ENCODE measurements at regions not wholly inside any gene's neighbourhood (a gene's known extent, or its start where the extent isn't known, plus 50 kb on each side); places are given as distances from the start of the nearest gene placed in this dataset.

DNA sequence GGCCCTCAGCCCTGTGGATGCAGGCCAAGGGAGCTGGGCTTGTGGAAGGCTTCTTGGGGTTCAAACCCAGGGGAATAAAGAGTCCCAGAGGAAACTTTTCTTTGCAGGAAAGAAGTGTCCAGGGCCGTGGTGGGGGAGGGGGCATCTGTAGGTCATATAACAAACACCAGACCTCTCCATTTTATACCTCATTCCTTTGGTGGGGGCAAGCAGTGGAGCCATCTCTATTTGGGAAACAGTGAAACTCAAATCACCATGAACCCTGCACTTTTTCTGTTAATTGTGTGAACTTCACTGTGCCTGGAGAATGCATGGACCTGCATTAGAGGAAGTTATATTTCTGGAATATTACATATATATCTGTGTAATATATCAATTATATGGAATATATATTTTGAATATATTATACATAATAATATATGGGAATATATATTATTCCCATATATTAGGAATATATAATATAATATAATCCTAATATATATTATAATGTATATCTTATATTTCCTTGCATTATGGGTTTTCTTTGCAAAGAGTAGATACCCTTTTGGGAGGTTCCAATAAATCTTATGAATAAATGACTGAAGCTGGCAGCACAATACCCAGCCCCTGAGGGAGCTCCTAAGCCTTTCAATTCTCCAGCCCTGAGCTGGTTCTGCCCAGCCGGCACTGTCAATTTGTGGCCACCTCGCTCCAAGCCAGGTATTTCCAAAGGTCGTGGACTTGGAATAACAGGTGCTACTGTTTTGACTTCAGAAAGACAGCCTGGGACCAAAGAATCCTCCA lies 97.7 kb upstream of the PKDCC start:
- Mint-ChIP-seq H3K27me3 (ENCODE audit: unreplicated experiment) (no peaks in the 10 kb centered on the region), H3K4me3 (ENCODE audit: unreplicated experiment) (no peak overlapping the region), H3K4me1 (ENCODE audit: unreplicated experiment) (peaks cover 12% of the 10 kb centered on the region), H3K36me3 (ENCODE audit: unreplicated experiment) (no peaks in the 10 kb centered on the region), H3K27ac (ENCODE audit: unreplicated experiment) (no peak overlapping the region), H3K9me3 (ENCODE audit: unreplicated experiment) (peaks cover 4% of the 10 kb centered on the region)
- TF ChIP-seq, protein P1, sequence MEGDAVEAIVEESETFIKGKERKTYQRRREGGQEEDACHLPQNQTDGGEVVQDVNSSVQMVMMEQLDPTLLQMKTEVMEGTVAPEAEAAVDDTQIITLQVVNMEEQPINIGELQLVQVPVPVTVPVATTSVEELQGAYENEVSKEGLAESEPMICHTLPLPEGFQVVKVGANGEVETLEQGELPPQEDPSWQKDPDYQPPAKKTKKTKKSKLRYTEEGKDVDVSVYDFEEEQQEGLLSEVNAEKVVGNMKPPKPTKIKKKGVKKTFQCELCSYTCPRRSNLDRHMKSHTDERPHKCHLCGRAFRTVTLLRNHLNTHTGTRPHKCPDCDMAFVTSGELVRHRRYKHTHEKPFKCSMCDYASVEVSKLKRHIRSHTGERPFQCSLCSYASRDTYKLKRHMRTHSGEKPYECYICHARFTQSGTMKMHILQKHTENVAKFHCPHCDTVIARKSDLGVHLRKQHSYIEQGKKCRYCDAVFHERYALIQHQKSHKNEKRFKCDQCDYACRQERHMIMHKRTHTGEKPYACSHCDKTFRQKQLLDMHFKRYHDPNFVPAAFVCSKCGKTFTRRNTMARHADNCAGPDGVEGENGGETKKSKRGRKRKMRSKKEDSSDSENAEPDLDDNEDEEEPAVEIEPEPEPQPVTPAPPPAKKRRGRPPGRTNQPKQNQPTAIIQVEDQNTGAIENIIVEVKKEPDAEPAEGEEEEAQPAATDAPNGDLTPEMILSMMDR (IDR thresholded peaks at IDR 0.05), result no peak
- no peak for DNase-seq (ENCODE audit: extremely low spot score, unreplicated experiment)

- Mint-ChIP-seq H3K27ac (ENCODE audit: unreplicated experiment) (no peak overlapping the region), H3K4me3 (ENCODE audit: unreplicated experiment) (no peak overlapping the region), H3K36me3 (ENCODE audit: unreplicated experiment) (no peaks in the 10 kb centered on the region), H3K27me3 (ENCODE audit: unreplicated experiment) (no peaks in the 10 kb centered on the region), H3K9me3 (ENCODE audit: unreplicated experiment) (no peaks in the 10 kb centered on the region), H3K4me1 (ENCODE audit: unreplicated experiment) (peaks cover 17% of the 10 kb centered on the region)
- TF ChIP-seq, protein P1 (IDR thresholded peaks at IDR 0.05), result no peak
- DNase-seq (ENCODE audit: extremely low spot score, unreplicated experiment), result no peak
Observed at GRCh38 chr2:41950666-41950960, 97.2 kb upstream of the PKDCC start.

DNA sequence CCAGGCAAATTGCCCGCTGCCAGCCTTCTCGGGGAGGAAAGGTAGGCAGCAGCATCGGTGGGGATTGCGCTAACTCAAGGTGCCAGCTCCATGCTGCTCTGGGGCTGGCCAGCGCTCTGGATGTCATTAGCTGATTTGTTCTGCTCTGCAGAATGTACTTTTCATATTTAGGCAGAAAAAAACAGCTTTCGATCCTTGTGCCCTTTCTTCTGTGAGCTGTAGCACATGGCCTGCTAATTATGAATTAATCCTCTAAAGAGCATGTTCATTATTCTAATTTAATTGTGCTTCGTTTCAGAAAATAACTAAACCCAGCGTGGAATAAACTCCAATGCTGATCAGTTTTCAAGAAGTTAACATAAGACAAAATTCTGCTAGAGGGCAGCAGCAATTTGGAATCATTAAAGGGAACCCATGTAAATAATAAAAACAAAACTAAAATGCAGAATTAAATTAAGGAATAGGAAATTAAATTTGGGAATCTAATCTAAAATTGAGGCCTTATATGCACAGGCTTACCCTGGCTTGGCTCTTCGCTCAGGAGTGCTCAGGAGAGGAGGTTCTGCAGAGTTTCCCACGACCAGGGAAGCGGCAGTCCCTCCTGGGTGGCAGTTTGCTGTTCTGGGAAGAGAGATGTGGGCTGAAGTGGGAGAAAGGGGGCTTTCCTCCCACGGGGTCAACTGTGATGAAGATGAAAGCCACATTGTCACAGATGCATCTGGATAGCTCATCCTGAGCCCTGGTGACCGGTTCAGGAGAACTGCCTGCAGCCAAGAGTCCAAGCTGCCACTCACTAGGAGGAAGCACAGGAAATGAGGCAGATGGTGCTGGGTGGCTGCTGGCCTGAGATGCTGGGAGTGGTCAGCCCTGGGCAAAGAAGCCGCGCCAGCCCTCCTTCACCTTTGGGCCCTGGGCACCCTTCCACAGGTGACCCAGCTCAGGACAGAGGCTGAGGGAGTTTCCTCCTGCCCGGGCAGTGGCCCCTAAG lies 93.2 kb upstream of the PKDCC start:
- TF ChIP-seq, protein P1 (IDR thresholded peaks at IDR 0.05), result no peak
- no peak for DNase-seq (ENCODE audit: extremely low spot score, unreplicated experiment)
- H3K9me3 Mint-ChIP-seq (ENCODE audit: unreplicated experiment), result no peaks in the 10 kb centered on the region
- peaks cover 31% of the 10 kb centered on the region for H3K4me1 Mint-ChIP-seq (ENCODE audit: unreplicated experiment)
- H3K27ac Mint-ChIP-seq (ENCODE audit: unreplicated experiment), result no peak overlapping the region
- H3K4me3 Mint-ChIP-seq (ENCODE audit: unreplicated experiment), result no peak overlapping the region
- no peaks in the 10 kb centered on the region for H3K36me3 Mint-ChIP-seq (ENCODE audit: unreplicated experiment)
- peaks cover under 1% of the 10 kb centered on the region for H3K27me3 Mint-ChIP-seq (ENCODE audit: unreplicated experiment)

DNA sequence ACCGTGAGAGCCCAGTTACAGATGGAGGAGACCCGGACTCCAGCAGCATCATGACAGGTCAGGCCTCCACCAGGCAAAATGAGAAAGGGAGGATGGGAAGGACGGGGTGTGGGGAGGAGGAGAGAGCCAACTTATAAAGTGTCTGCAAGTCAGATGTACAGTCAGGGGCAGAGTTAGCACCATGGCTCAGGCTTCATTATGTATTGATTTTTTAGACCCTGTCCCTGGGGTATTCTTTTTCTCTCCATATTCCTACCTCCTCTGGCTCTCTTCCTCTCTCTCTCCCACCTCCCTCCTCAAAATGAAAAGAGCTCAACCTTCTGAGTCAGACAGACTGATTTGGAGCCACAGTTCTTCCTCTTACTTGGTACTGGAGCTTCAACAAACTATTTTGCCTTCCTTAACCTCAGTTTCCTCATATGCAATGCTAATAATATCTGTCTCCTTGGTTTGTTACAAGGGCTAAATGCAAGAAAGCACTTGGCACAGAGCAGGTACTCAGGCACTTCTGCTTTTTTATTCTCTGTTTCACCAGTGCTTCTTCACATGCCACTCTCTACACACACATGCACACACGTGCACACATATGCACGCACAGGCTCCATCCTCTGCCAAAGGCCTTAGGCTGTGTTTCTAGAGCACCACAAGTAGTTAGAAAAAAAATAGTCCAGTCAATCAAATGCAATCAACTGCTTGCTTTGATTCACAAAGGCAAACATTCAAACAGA lies 92.3 kb upstream of the PKDCC start:
- H3K27ac Mint-ChIP-seq (ENCODE audit: unreplicated experiment), result no peak overlapping the region
- peaks cover 34% of the 10 kb centered on the region for H3K4me1 Mint-ChIP-seq (ENCODE audit: unreplicated experiment)
- peaks cover 6% of the 10 kb centered on the region for H3K27me3 Mint-ChIP-seq (ENCODE audit: unreplicated experiment)
- no peak overlapping the region for H3K4me3 Mint-ChIP-seq (ENCODE audit: unreplicated experiment)
- no peaks in the 10 kb centered on the region for H3K36me3 Mint-ChIP-seq (ENCODE audit: unreplicated experiment)
- no peak for DNase-seq (ENCODE audit: extremely low spot score, unreplicated experiment)
- H3K9me3 Mint-ChIP-seq (ENCODE audit: unreplicated experiment), result no peaks in the 10 kb centered on the region
- TF ChIP-seq, protein P1 (IDR thresholded peaks at IDR 0.05), result no peak
